Kidney (tissue), 13 donors: ENCODE measurements at regions not wholly inside any gene's neighbourhood (a gene's known extent, or its start where the extent isn't known, plus 50 kb on each side); places are given as distances from the start of the nearest gene placed in this dataset.

Experiments used
- DNase-seq, 5 donors: peaks; one replicate each; pipeline ENCODE4 v3.0.0-alpha.2; 2013 to 2020
- FAIRE-seq: peaks from 2 replicates; lab custom pipeline; 2012; peaks lifted over from hg19 to GRCh38; lab: Jason Lieb, UNC
- H3K27ac ChIP-seq, 2 donors: one replicate each; pipeline ENCODE4 v1.7.0; 2013; ENCODE audit warnings: low read depth in 2 of 2, low read length in 2 of 2, inconsistent platforms in 1 of 2
- H3K27me3 ChIP-seq: one replicate; pipeline ENCODE4 v1.7.1; 2013; ENCODE audit warnings: low read length, inconsistent platforms; ENCODE audit not compliant: control insufficient read depth, insufficient read depth
- H3K36me3 ChIP-seq, 3 donors: one replicate each; pipeline versions ENCODE4 v1.7.0 to v1.7.1; 2013; ENCODE audit warnings: low read length in 3 of 3, control low read depth in 1 of 3, inconsistent platforms in 1 of 3; ENCODE audit not compliant: insufficient read depth in 3 of 3, control insufficient read depth in 2 of 3
- H3K4me1 ChIP-seq, 3 donors: one replicate each; pipeline versions ENCODE4 v1.7.0 to v1.7.1; 2013; ENCODE audit warnings: low read length in 3 of 3, inconsistent platforms in 1 of 3, low read depth in 1 of 3; ENCODE audit not compliant: control insufficient read depth in 2 of 3, insufficient read depth in 2 of 3
- H3K4me3 ChIP-seq, 3 donors: one replicate each; pipeline versions ENCODE4 v1.7.0 to v1.8.1; 2013; ENCODE audit warnings: low read length in 3 of 3, control low read depth in 1 of 3, inconsistent platforms in 1 of 3
- H3K9ac ChIP-seq, 3 donors: one replicate each; pipeline versions ENCODE4 v1.7.0 to v1.7.1; 2013; ENCODE audit warnings: low read length in 3 of 3, control low read depth in 1 of 3, inconsistent platforms in 1 of 3
- H3K9me3 ChIP-seq, 3 donors: one replicate each; pipeline versions ENCODE4 v1.7.0 to v1.7.1; 2013; ENCODE audit warnings: low read length in 3 of 3, control low read depth in 1 of 3, inconsistent platforms in 1 of 3; ENCODE audit not compliant: control insufficient read depth in 2 of 3, insufficient read depth in 1 of 3
- CTCF ChIP-seq: IDR thresholded peaks from 3 replicates; pipeline ENCODE4 v1.5.1; 2012; ENCODE audit warnings: mild to moderate bottlenecking, moderate library complexity, borderline replicate concordance; ENCODE audit not compliant: insufficient read depth; ENCODE audit errors: extremely low read depth
- intact Hi-C: fragments of 100-400 bp; cut with DNase I; formaldehyde crosslinking; loops from one replicate; pipeline ENCODE4 v1.11.1; 2022
- donor health status: control.
- donor health status: control.
- donor health status: control.
- donor health status: control.
- donor health status: control.
- donor health status: DM: yes; HTN: yes; CAD: no.
- donor health status: Normal renal cell carcinoma (clear cell type).

- no peaks in the 10 kb centered on the region for H3K27me3 ChIP-seq
- no peak overlapping the region for H3K9ac ChIP-seq
- no peaks in the 10 kb centered on the region for H3K36me3 ChIP-seq
- FAIRE-seq (no peak), DNase-seq (no peak)
- intact Hi-C loops = no loop called here
- H3K4me1 ChIP-seq = no peaks in the 10 kb centered on the region
- no peak overlapping the region for H3K27ac ChIP-seq
- H3K4me3 ChIP-seq = no peak overlapping the region
- H3K9me3 ChIP-seq = no peaks in the 10 kb centered on the region
- no peak for TF ChIP-seq CTCF
Measured at GRCh38 chr3:22728406-22728805, 474.7 kb upstream of the UBE2E2 start.

GRCh38 chr3:22729212-22729611, 473.9 kb upstream of the UBE2E2 start:
- intact Hi-C loops = no loop called here
- H3K9me3 ChIP-seq = no peaks in the 10 kb centered on the region
- no peak overlapping the region for H3K27ac ChIP-seq
- H3K4me3 ChIP-seq = no peak overlapping the region
- no peak for DNase-seq
- H3K4me1 ChIP-seq = no peaks in the 10 kb centered on the region
- FAIRE-seq = no peak
- no peaks in the 10 kb centered on the region for H3K36me3 ChIP-seq
- no peaks in the 10 kb centered on the region for H3K27me3 ChIP-seq
- no peak for TF ChIP-seq CTCF
- no peak overlapping the region for H3K9ac ChIP-seq

- H3K4me1 ChIP-seq = no peaks in the 10 kb centered on the region
- FAIRE-seq (no peak), DNase-seq (no peak)
- no peak overlapping the region for H3K9ac ChIP-seq
- H3K27me3 ChIP-seq = no peaks in the 10 kb centered on the region
- H3K4me3 ChIP-seq = no peak overlapping the region
- intact Hi-C loops = no loop called here
- H3K9me3 ChIP-seq = no peaks in the 10 kb centered on the region
- TF ChIP-seq CTCF = peak; percentile 16
- H3K36me3 ChIP-seq = no peaks in the 10 kb centered on the region
- H3K27ac ChIP-seq = no peak overlapping the region
Measured at GRCh38 chr3:22729981-22730380, 473.1 kb upstream of the UBE2E2 start.

GRCh38 chr3:22730701-22731100, 472.4 kb upstream of the UBE2E2 start:
- no peak overlapping the region for H3K4me3 ChIP-seq
- H3K36me3 ChIP-seq = no peaks in the 10 kb centered on the region
- DNase-seq = no peak
- H3K27me3 ChIP-seq = no peaks in the 10 kb centered on the region
- intact Hi-C loops = no loop called here
- H3K9me3 ChIP-seq = no peaks in the 10 kb centered on the region
- H3K4me1 ChIP-seq = no peaks in the 10 kb centered on the region
- TF ChIP-seq CTCF = no peak
- no peak overlapping the region for H3K9ac ChIP-seq
- no peak for FAIRE-seq
- H3K27ac ChIP-seq = no peak overlapping the region
